GM23338 (cell line): ENCODE measurements at regions not wholly inside any gene's neighbourhood (a gene's known extent, or its start where the extent isn't known, plus 50 kb on each side); places are given as distances from the start of the nearest gene placed in this dataset.

Source experiments
- ATAC-seq: fragments of 200-7000 bp; cut with Tn5 transposase; 3 replicates; pipeline ENCODE4 v1.9.1; 2020
- DNase-seq: peaks from one replicate; pipeline ENCODE4 v3.0.0-alpha.2; 2015; ENCODE audit warnings: low spot score
- H2AFZ ChIP-seq: fragments of 200-600 bp; sonication (generic); 2 replicates; pipeline ENCODE4 v1.8.0; 2016; ENCODE audit warnings: antibody characterized with exemption, mild to moderate bottlenecking, moderate library complexity
- H3F3A ChIP-seq: fragments of 200-600 bp; sonication (generic); replicated peaks from 2 replicates; pipeline ENCODE4 v1.8.0; 2017; ENCODE audit warnings: antibody characterized with exemption, mixed run types, low read depth
- H3K27ac ChIP-seq: fragments of 200-600 bp; sonication (generic); 2 replicates; pipeline ENCODE4 v1.6.1; 2016; ENCODE audit warnings: low read depth
- H3K27me3 ChIP-seq: fragments of 200-600 bp; sonication (generic); 2 replicates; pipeline ENCODE4 v1.8.0; 2016; ENCODE audit warnings: mild to moderate bottlenecking, mixed run types, moderate library complexity; ENCODE audit not compliant: insufficient read depth
- H3K36me3 ChIP-seq: fragments of 200-600 bp; sonication (generic); 2 replicates; pipeline ENCODE4 v1.8.0; 2016; ENCODE audit warnings: mild to moderate bottlenecking; ENCODE audit not compliant: insufficient read depth
- H3K4me1 ChIP-seq: fragments of 200-600 bp; sonication (generic); 2 replicates; pipeline ENCODE4 v1.8.0; 2016; ENCODE audit warnings: mild to moderate bottlenecking, moderate library complexity; ENCODE audit not compliant: insufficient read depth
- H3K4me2 ChIP-seq: fragments of 200-600 bp; sonication (generic); 2 replicates; pipeline ENCODE4 v1.7.1; 2017; ENCODE audit warnings: mixed run types
- H3K4me3 ChIP-seq: fragments of 200-600 bp; sonication (generic); 2 replicates; pipeline ENCODE4 v1.6.1; 2016; ENCODE audit warnings: mixed run types
- H3K79me2 ChIP-seq: fragments of 200-600 bp; sonication (generic); replicated peaks from 2 replicates; pipeline ENCODE4 v1.8.0; 2017; ENCODE audit warnings: mild to moderate bottlenecking; ENCODE audit not compliant: insufficient read depth
- H3K9me2 ChIP-seq: fragments of 200-600 bp; sonication (generic); 2 replicates; pipeline ENCODE4 v1.8.0; 2017; ENCODE audit not compliant: insufficient read depth
- H4K20me1 ChIP-seq: fragments of 200-600 bp; sonication (generic); replicated peaks from 2 replicates; pipeline ENCODE4 v1.8.0; 2017; ENCODE audit warnings: mild to moderate bottlenecking; ENCODE audit not compliant: insufficient read depth
- H3K27ac Mint-ChIP-seq: 2 replicates; pipeline ENCODE4 v1.8.0; 2020; ENCODE audit warnings: inconsistent platforms, mild to moderate bottlenecking, moderate library complexity, mixed read lengths
- H3K27me3 Mint-ChIP-seq: 3 replicates; pipeline ENCODE4 v1.8.0; 2022; ENCODE audit warnings: low read depth, mild to moderate bottlenecking, moderate library complexity, mixed read lengths, inconsistent platforms; ENCODE audit not compliant: insufficient read depth, poor library complexity
- H3K36me3 Mint-ChIP-seq: 3 replicates; pipeline ENCODE4 v1.8.0; 2021; ENCODE audit warnings: low read depth, mild to moderate bottlenecking, inconsistent platforms, moderate library complexity, mixed read lengths
- H3K4me1 Mint-ChIP-seq: 3 replicates; pipeline ENCODE4 v1.8.0; 2020; ENCODE audit warnings: mild to moderate bottlenecking, inconsistent platforms, mixed read lengths
- H3K4me3 Mint-ChIP-seq: 3 replicates; pipeline ENCODE4 v1.8.0; 2021; ENCODE audit warnings: moderate library complexity, mild to moderate bottlenecking, inconsistent platforms, mixed read lengths
- H3K9me3 Mint-ChIP-seq: 3 replicates; pipeline ENCODE4 v1.8.0; 2020; ENCODE audit warnings: moderate library complexity, mild to moderate bottlenecking, inconsistent platforms, mixed read lengths
- CREB1 ChIP-seq: fragments of 250-450 bp; sonication (Bioruptor Pico); IDR thresholded peaks from 2 replicates; pipeline ENCODE4 v1.5.0; 2020; ENCODE audit warnings: low read depth, mild to moderate bottlenecking, moderate library complexity
- EZH2phosphoT487 ChIP-seq: fragments of 200-600 bp; sonication (generic); IDR thresholded peaks from one replicate; pipeline ENCODE4 v1.8.1; 2018; ENCODE audit warnings: antibody characterized with exemption; ENCODE audit not compliant: unreplicated experiment
- NANOG ChIP-seq: IDR thresholded peaks from 2 replicates; pipeline ENCODE4 v1.6.1; 2016; ENCODE audit warnings: antibody characterized with exemption, borderline replicate concordance
- POLR2AphosphoS5 ChIP-seq: IDR thresholded peaks from 2 replicates; pipeline ENCODE4 v1.6.1; 2016; ENCODE audit warnings: antibody characterized with exemption, low read depth
- STAT1 ChIP-seq: IDR thresholded peaks from one replicate; pipeline ENCODE4 v1.6.1; 2016; ENCODE audit warnings: antibody characterized with exemption; ENCODE audit not compliant: unreplicated experiment
- ZNF114 ChIP-seq: fragments of 250-450 bp; sonication (Bioruptor Pico); IDR thresholded peaks from 2 replicates; pipeline ENCODE4 v1.5.0; 2020; ENCODE audit warnings: mild to moderate bottlenecking, moderate library complexity
- ZNF331 ChIP-seq: fragments of 250-450 bp; sonication (Bioruptor Pico); IDR thresholded peaks from 2 replicates; pipeline ENCODE4 v1.5.0; 2020; ENCODE audit warnings: low read depth, mild to moderate bottlenecking, moderate library complexity
- TF ChIP-seq, protein P1 (sequence below), 2 experiments: fragments of 200-600 bp in 1 of 2; sonication (generic) in 1 of 2; conservative IDR thresholded peaks; 2 replicates each; pipeline versions ENCODE4 v1.5.1 to v1.6.1; 2016 to 2017; ENCODE audit warnings: antibody characterized with exemption in 2 of 2, low read depth in 2 of 2, mild to moderate bottlenecking in 2 of 2, moderate library complexity in 1 of 2
- TF ChIP-seq, protein P2 (sequence below): fragments of 250-450 bp; sonication (Bioruptor Pico); IDR thresholded peaks from 2 replicates; pipeline ENCODE4 v1.5.0; 2020; ENCODE audit warnings: mild to moderate bottlenecking, moderate library complexity
- TF ChIP-seq, protein P3 (sequence below): IDR thresholded peaks from 2 replicates; pipeline ENCODE4 v1.6.1; 2016; ENCODE audit warnings: antibody characterized with exemption

DNA sequence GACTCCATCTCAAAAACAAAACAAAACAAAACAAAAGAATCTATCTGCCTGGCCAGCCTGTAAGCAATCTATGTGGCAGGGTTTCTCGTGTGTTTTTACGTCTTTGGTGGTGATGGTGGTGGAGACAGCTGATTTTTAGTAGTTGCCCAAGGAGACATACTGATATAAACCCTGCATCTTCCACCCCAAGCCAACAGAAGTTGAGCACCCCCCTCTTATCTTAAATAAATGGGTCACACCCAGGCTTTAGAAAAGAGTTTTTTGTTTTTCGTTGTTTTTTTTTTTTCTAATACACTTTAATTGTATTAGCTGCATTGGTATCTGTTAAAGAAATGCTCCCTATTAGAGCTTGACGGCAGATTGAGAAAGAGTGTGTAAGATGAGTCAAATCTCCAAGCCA, 134.7 kb downstream of the GLUL start (continued):
- TF ChIP-seq, protein P1, sequence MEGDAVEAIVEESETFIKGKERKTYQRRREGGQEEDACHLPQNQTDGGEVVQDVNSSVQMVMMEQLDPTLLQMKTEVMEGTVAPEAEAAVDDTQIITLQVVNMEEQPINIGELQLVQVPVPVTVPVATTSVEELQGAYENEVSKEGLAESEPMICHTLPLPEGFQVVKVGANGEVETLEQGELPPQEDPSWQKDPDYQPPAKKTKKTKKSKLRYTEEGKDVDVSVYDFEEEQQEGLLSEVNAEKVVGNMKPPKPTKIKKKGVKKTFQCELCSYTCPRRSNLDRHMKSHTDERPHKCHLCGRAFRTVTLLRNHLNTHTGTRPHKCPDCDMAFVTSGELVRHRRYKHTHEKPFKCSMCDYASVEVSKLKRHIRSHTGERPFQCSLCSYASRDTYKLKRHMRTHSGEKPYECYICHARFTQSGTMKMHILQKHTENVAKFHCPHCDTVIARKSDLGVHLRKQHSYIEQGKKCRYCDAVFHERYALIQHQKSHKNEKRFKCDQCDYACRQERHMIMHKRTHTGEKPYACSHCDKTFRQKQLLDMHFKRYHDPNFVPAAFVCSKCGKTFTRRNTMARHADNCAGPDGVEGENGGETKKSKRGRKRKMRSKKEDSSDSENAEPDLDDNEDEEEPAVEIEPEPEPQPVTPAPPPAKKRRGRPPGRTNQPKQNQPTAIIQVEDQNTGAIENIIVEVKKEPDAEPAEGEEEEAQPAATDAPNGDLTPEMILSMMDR (conservative IDR thresholded peaks at IDR 0.05; ENCODE audit: low read depth in 2 of 2), result no peak
- TF ChIP-seq EZH2phosphoT487 (no peak), ZNF114 (CRISPR knock-in tag) (no peak)

DNA sequence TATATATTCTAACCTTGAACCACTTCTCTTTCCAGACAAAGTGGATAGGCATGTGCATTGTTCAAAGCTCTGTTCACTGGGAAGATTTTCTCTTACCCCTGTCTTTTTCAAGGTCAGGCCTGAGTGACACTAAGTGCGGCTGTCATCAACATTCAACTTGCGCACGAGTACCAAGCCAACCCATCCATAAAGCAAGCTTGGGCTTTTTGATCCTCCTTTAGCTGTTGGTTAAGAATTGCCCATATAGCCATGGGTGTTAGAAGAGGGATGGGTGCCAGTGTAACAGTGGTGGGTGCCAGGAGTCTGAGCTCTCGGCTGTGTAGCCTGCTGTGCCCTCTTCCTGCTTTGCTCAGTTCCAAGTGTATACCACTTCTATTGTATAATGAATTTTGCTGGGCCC, 136.1 kb downstream of the GLUL start:
- Mint-ChIP-seq H3K4me3 (no peak overlapping the region), H3K9me3 (no peaks in the 10 kb centered on the region), H3K27me3 (peaks cover 3% of the 10 kb centered on the region), H3K4me1 (no peaks in the 10 kb centered on the region), H3K27ac (no peak overlapping the region), H3K36me3 (no peaks in the 10 kb centered on the region)
- no peak overlapping the region for H3K27ac ChIP-seq
- no peaks in the 10 kb centered on the region for H3K79me2 ChIP-seq
- no peak for TF ChIP-seq ZNF331
- TF ChIP-seq CREB1, result no peak
- TF ChIP-seq, protein P2, sequence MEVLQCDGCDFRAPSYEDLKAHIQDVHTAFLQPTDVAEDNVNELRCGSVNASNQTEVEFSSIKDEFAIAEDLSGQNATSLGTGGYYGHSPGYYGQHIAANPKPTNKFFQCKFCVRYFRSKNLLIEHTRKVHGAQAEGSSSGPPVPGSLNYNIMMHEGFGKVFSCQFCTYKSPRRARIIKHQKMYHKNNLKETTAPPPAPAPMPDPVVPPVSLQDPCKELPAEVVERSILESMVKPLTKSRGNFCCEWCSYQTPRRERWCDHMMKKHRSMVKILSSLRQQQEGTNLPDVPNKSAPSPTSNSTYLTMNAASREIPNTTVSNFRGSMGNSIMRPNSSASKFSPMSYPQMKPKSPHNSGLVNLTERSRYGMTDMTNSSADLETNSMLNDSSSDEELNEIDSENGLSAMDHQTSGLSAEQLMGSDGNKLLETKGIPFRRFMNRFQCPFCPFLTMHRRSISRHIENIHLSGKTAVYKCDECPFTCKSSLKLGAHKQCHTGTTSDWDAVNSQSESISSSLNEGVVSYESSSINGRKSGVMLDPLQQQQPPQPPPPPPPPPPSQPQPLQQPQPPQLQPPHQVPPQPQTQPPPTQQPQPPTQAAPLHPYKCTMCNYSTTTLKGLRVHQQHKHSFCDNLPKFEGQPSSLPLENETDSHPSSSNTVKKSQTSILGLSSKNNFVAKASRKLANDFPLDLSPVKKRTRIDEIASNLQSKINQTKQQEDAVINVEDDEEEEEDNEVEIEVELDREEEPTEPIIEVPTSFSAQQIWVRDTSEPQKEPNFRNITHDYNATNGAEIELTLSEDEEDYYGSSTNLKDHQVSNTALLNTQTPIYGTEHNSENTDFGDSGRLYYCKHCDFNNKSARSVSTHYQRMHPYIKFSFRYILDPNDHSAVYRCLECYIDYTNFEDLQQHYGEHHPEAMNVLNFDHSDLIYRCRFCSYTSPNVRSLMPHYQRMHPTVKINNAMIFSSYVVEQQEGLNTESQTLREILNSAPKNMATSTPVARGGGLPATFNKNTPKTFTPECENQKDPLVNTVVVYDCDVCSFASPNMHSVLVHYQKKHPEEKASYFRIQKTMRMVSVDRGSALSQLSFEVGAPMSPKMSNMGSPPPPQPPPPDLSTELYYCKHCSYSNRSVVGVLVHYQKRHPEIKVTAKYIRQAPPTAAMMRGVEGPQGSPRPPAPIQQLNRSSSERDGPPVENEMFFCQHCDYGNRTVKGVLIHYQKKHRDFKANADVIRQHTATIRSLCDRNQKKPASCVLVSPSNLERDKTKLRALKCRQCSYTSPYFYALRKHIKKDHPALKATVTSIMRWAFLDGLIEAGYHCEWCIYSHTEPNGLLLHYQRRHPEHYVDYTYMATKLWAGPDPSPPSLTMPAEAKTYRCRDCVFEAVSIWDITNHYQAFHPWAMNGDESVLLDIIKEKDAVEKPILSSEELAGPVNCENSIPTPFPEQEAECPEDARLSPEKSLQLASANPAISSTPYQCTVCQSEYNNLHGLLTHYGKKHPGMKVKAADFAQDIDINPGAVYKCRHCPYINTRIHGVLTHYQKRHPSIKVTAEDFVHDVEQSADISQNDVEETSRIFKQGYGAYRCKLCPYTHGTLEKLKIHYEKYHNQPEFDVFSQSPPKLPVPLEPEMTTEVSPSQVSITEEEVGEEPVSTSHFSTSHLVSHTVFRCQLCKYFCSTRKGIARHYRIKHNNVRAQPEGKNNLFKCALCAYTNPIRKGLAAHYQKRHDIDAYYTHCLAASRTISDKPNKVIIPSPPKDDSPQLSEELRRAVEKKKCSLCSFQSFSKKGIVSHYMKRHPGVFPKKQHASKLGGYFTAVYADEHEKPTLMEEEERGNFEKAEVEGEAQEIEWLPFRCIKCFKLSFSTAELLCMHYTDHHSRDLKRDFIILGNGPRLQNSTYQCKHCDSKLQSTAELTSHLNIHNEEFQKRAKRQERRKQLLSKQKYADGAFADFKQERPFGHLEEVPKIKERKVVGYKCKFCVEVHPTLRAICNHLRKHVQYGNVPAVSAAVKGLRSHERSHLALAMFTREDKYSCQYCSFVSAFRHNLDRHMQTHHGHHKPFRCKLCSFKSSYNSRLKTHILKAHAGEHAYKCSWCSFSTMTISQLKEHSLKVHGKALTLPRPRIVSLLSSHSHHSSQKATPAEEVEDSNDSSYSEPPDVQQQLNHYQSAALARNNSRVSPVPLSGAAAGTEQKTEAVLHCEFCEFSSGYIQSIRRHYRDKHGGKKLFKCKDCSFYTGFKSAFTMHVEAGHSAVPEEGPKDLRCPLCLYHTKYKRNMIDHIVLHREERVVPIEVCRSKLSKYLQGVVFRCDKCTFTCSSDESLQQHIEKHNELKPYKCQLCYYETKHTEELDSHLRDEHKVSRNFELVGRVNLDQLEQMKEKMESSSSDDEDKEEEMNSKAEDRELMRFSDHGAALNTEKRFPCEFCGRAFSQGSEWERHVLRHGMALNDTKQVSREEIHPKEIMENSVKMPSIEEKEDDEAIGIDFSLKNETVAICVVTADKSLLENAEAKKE (CRISPR knock-in tag), result no peak
- no peak for TF ChIP-seq STAT1
- TF ChIP-seq, protein P1 (conservative IDR thresholded peaks at IDR 0.05; ENCODE audit: low read depth in 2 of 2), result no peak
- no peak for TF ChIP-seq EZH2phosphoT487
- TF ChIP-seq NANOG, result no peak
- TF ChIP-seq POLR2AphosphoS5, result no peak
- TF ChIP-seq, protein P3, sequence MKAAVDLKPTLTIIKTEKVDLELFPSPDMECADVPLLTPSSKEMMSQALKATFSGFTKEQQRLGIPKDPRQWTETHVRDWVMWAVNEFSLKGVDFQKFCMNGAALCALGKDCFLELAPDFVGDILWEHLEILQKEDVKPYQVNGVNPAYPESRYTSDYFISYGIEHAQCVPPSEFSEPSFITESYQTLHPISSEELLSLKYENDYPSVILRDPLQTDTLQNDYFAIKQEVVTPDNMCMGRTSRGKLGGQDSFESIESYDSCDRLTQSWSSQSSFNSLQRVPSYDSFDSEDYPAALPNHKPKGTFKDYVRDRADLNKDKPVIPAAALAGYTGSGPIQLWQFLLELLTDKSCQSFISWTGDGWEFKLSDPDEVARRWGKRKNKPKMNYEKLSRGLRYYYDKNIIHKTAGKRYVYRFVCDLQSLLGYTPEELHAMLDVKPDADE, result no peak
- H3K36me3 ChIP-seq, result no peaks in the 10 kb centered on the region
- no peak overlapping the region for H3K4me2 ChIP-seq
- DNase-seq (no peak), ATAC-seq (no peak)
- no peaks in the 10 kb centered on the region for H3F3A ChIP-seq
- H3K27me3 ChIP-seq, result no peaks in the 10 kb centered on the region
- no peak overlapping the region for H3K4me3 ChIP-seq
- H2AFZ ChIP-seq, result no peak overlapping the region
- no peaks in the 10 kb centered on the region for H3K4me1 ChIP-seq
- H4K20me1 ChIP-seq, result no peaks in the 10 kb centered on the region
- H3K9me2 ChIP-seq, result no peaks in the 10 kb centered on the region
